WI38 (cell line): ENCODE measurements at regions not wholly inside any gene's neighbourhood (a gene's known extent, or its start where the extent isn't known, plus 50 kb on each side); places are given as distances from the start of the nearest gene placed in this dataset.

ENCODE experiments used
- H3K4me3 ChIP-seq: 2 replicates; pipeline ENCODE4 v1.5.1; 2011; ENCODE audit warnings: low read depth, mild to moderate bottlenecking, control low read depth, low read length
- TF ChIP-seq, protein P1 (sequence below): IDR thresholded peaks from 2 replicates; pipeline ENCODE4 v1.5.1; 2012; ENCODE audit warnings: low read depth, mild to moderate bottlenecking, control low read depth, low read length

GRCh38 chr10:10911035-10911434 lies 106.6 kb upstream of the CELF2 start:
- TF ChIP-seq, protein P1, sequence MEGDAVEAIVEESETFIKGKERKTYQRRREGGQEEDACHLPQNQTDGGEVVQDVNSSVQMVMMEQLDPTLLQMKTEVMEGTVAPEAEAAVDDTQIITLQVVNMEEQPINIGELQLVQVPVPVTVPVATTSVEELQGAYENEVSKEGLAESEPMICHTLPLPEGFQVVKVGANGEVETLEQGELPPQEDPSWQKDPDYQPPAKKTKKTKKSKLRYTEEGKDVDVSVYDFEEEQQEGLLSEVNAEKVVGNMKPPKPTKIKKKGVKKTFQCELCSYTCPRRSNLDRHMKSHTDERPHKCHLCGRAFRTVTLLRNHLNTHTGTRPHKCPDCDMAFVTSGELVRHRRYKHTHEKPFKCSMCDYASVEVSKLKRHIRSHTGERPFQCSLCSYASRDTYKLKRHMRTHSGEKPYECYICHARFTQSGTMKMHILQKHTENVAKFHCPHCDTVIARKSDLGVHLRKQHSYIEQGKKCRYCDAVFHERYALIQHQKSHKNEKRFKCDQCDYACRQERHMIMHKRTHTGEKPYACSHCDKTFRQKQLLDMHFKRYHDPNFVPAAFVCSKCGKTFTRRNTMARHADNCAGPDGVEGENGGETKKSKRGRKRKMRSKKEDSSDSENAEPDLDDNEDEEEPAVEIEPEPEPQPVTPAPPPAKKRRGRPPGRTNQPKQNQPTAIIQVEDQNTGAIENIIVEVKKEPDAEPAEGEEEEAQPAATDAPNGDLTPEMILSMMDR: no peak
- H3K4me3 ChIP-seq: peak overlapping the region; percentile 32

DNA sequence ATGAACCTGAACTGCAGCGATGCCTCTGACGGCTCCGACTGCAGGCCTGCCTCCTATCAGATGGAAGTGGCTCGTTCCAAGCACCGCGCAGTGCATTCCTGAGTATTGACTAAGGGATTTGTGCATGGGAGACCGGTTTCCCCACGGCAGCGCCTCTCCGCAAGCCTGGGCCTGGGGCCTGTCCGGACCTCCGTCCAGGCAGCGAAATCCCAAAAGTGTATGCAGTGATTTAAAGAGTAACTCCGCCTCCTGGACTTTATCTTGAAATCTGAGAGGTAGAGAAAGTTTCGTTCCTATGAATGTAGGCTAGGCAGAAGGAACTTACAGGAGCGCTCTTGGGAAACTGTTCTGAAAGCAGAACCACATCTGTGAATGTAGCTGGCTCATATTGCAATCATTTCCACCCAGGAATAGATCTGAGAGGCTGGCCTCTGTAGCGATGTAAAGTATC lies 106.2 kb upstream of the CELF2 start:
- peak overlapping the region; percentile 32 for H3K4me3 ChIP-seq
- TF ChIP-seq, protein P1: no peak

DNA sequence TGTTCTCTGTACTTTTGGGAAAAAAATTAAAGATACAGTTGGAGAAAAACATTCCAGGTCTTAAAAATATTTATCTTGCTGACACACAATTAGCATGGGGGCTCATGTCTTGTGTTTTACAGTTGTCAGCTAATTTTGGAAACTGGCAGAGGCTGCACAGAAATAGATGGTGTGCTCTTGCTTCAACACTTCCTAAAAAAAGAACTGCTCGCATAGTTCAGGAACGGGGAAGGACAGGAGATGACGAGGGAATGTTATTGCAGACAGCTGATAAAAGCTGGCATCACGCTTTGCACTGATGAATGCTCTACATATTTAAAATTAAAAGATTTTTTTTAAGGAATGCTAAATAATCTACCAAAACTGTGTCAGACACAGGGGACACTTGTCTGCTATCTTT lies 103.5 kb upstream of the CELF2 start:
- TF ChIP-seq, protein P1: no peak
- no peak overlapping the region for H3K4me3 ChIP-seq

- no peak overlapping the region for H3K4me3 ChIP-seq
- TF ChIP-seq, protein P1: no peak
These were observed 102.5 kb upstream of the CELF2 start for GRCh38 chr10:10915215-10915614.

DNA sequence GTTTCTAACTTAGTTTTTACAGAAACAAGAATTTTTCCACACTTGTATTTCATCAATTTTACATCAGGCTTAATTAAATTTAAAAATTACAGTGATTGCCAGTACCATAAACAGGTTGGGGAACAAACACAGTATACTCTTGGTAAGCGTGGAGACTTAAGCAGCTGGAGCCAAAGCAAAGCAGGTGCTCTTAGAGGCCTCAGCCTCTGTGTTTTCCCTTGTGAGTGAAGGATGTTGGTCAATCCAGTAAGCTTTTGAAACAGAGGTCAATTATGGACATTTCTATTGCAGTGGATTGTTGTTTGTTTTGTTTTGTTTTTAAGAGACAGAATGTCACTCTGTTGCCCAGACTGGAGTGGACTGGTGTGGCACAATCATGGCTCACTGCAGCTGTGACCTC lies 100.6 kb upstream of the CELF2 start:
- H3K4me3 ChIP-seq: no peak overlapping the region
- TF ChIP-seq, protein P1: no peak

DNA sequence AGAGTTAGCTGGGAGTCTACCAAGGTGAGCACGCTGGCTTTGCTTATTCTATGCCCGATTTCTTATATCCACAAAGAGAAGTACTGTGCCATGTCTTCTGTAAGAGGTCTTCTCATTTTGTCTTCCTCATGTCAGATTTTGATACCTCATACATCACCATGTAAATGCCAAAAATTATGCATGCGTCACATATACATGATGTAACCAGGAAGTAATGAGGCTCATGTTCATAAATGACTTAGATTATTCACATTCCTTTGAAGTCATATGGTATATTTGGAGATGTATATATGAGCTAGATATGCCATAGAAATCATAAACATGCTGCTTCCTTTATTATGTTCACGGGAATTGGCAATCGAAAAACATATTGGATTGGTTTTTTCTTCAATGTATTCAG lies 97.7 kb upstream of the CELF2 start:
- H3K4me3 ChIP-seq: no peak overlapping the region
- TF ChIP-seq, protein P1: no peak

GRCh38 chr10:10921826-10922461 lies 95.7 kb upstream of the CELF2 start:
- TF ChIP-seq, protein P1: no peak
- no peak overlapping the region for H3K4me3 ChIP-seq
